Caco-2 (cell line): ENCODE measurements at regions not wholly inside any gene's neighbourhood (a gene's known extent, or its start where the extent isn't known, plus 50 kb on each side); places are given as distances from the start of the nearest gene placed in this dataset.

ENCODE experiments used
- BruUV-seq: library from RNA; stranded (reverse); fragments of 400-500 nt; replicated peaks from 2 replicates; lab custom pipeline; 2021; lab: Mats Ljungman, UMichigan
- CTCF ChIA-PET: fragments of 300-600 bp; sonication (Branson Sonifier 250); formaldehyde crosslinking; loops from one replicate; lab custom pipeline; 2022; ENCODE audit warnings: antibody characterized with exemption; lab: Charles Lee
- POLR2A ChIA-PET: fragments of 300-600 bp; sonication (Branson Sonifier 250); formaldehyde crosslinking; loops from one replicate; lab custom pipeline; 2022; ENCODE audit warnings: antibody characterized with exemption; lab: Charles Lee
- DNase-seq, 2 experiments: peaks; one replicate each; pipeline versions ENCODE4 v3.0.0 to v3.0.0-alpha.2; 2020 to 2022
- H3K27me3 ChIP-seq: replicated peaks from 2 replicates; pipeline ENCODE4 v1.6.0; 2011; ENCODE audit warnings: low read length; ENCODE audit not compliant: control insufficient read depth, insufficient read depth
- H3K36me3 ChIP-seq: 2 replicates; pipeline ENCODE4 v1.5.1; 2011; ENCODE audit warnings: low read length; ENCODE audit not compliant: control insufficient read depth, insufficient read depth
- H3K4me1 ChIP-seq: fragments of 250-450 bp; sonication (Bioruptor Pico); 2 replicates; pipeline ENCODE4 v1.5.1; 2020; ENCODE audit warnings: mild to moderate bottlenecking
- H3K4me3 ChIP-seq: 2 replicates; pipeline ENCODE4 v1.5.1; 2011; ENCODE audit warnings: low read depth, mild to moderate bottlenecking, control low read depth, low read length
- H3K9me3 ChIP-seq: fragments of 250-450 bp; sonication (Bioruptor Pico); 2 replicates; pipeline ENCODE4 v1.5.1; 2020; ENCODE audit warnings: mild to moderate bottlenecking, moderate library complexity
- H3K27ac Mint-ChIP-seq: one replicate; pipeline ENCODE4 v1.8.0; 2022; ENCODE audit warnings: mixed read lengths; ENCODE audit not compliant: unreplicated experiment
- H3K27me3 Mint-ChIP-seq: one replicate; pipeline ENCODE4 v1.8.0; 2022; ENCODE audit warnings: mixed read lengths; ENCODE audit not compliant: insufficient read depth, unreplicated experiment
- H3K36me3 Mint-ChIP-seq: one replicate; pipeline ENCODE4 v1.8.0; 2022; ENCODE audit warnings: mild to moderate bottlenecking, mixed read lengths; ENCODE audit not compliant: insufficient read depth, unreplicated experiment
- H3K4me1 Mint-ChIP-seq: one replicate; pipeline ENCODE4 v1.8.0; 2022; ENCODE audit warnings: low read depth, mixed read lengths; ENCODE audit not compliant: unreplicated experiment
- H3K4me3 Mint-ChIP-seq: one replicate; pipeline ENCODE4 v1.8.0; 2022; ENCODE audit warnings: mild to moderate bottlenecking, moderate library complexity, mixed read lengths; ENCODE audit not compliant: unreplicated experiment
- H3K9me3 Mint-ChIP-seq: one replicate; pipeline ENCODE4 v1.8.0; 2022; ENCODE audit warnings: mixed read lengths; ENCODE audit not compliant: unreplicated experiment
- CTCF ChIP-seq, 2 experiments: fragments of 200-600 bp in 1 of 2; IDR thresholded peaks; 1 replicate in 1 of 2; 2 replicates in 1 of 2; pipeline versions ENCODE4 v1.5.1 to v1.8.0; 2011 to 2022; ENCODE audit warnings: antibody characterized with exemption in 1 of 2, control low read depth in 1 of 2, inconsistent platforms in 1 of 2, low read depth in 1 of 2, low read length in 1 of 2, mild to moderate bottlenecking in 1 of 2, moderate library complexity in 1 of 2; ENCODE audit not compliant: insufficient read depth in 1 of 2, severe bottlenecking in 1 of 2, unreplicated experiment in 1 of 2
- intact Hi-C: fragments of 100-400 bp; cut with micrococcal nuclease; formaldehyde crosslinking; loops from one replicate; pipeline ENCODE4 v1.10.0; 2022; ENCODE audit not compliant: unreplicated experiment

GRCh38 chr22:49639956-49640355 lies 187.7 kb downstream of the BRD1 start:
- no peaks in the 10 kb centered on the region for H3K27me3 Mint-ChIP-seq
- POLR2A ChIA-PET = no interaction called here
- H3K27ac Mint-ChIP-seq = no peak overlapping the region
- intact Hi-C loops = no loop called here
- H3K4me1 Mint-ChIP-seq = no peaks in the 10 kb centered on the region
- Histone ChIP-seq H3K4me1 (no peaks in the 10 kb centered on the region), H3K27me3 (no peaks in the 10 kb centered on the region), H3K4me3 (no peak overlapping the region), H3K36me3 (no peaks in the 10 kb centered on the region), H3K9me3 (no peaks in the 10 kb centered on the region)
- BruUV-seq = no TSS peak
- no peaks in the 10 kb centered on the region for H3K36me3 Mint-ChIP-seq
- no peak overlapping the region for H3K4me3 Mint-ChIP-seq
- CTCF ChIA-PET = no interaction called here
- no peak for DNase-seq
- no peaks in the 10 kb centered on the region for H3K9me3 Mint-ChIP-seq
- no peak for TF ChIP-seq CTCF (IDR thresholded peaks at IDR 0.05; ENCODE audit: insufficient read depth in 1 of 2, low read depth in 1 of 2, low read length in 1 of 2, severe bottlenecking in 1 of 2, unreplicated experiment in 1 of 2)

GRCh38 chr22:49638788-49639187 lies 188.9 kb downstream of the BRD1 start:
- Mint-ChIP-seq H3K27me3 (no peaks in the 10 kb centered on the region), H3K9me3 (no peaks in the 10 kb centered on the region), H3K27ac (no peak overlapping the region), H3K4me3 (no peak overlapping the region), H3K36me3 (no peaks in the 10 kb centered on the region), H3K4me1 (no peaks in the 10 kb centered on the region)
- ChIA-PET POLR2A (no interaction called here), CTCF (no interaction called here)
- no peaks in the 10 kb centered on the region for H3K27me3 ChIP-seq
- no peak for TF ChIP-seq CTCF (IDR thresholded peaks at IDR 0.05; ENCODE audit: insufficient read depth in 1 of 2, low read depth in 1 of 2, low read length in 1 of 2, severe bottlenecking in 1 of 2, unreplicated experiment in 1 of 2)
- intact Hi-C loops = no loop called here
- DNase-seq = no peak
- H3K4me3 ChIP-seq = no peak overlapping the region
- no peaks in the 10 kb centered on the region for H3K9me3 ChIP-seq
- no peaks in the 10 kb centered on the region for H3K36me3 ChIP-seq
- BruUV-seq = no TSS peak
- H3K4me1 ChIP-seq = no peaks in the 10 kb centered on the region

- H3K27me3 Mint-ChIP-seq = no peaks in the 10 kb centered on the region
- Histone ChIP-seq H3K27me3 (no peaks in the 10 kb centered on the region), H3K9me3 (no peaks in the 10 kb centered on the region), H3K4me1 (no peaks in the 10 kb centered on the region), H3K4me3 (no peak overlapping the region), H3K36me3 (no peaks in the 10 kb centered on the region)
- no peaks in the 10 kb centered on the region for H3K4me1 Mint-ChIP-seq
- H3K9me3 Mint-ChIP-seq = no peaks in the 10 kb centered on the region
- TF ChIP-seq CTCF (IDR thresholded peaks at IDR 0.05; ENCODE audit: insufficient read depth in 1 of 2, low read depth in 1 of 2, low read length in 1 of 2, severe bottlenecking in 1 of 2, unreplicated experiment in 1 of 2) = no peak
- no TSS peak for BruUV-seq
- intact Hi-C loops = no loop called here
- H3K4me3 Mint-ChIP-seq = no peak overlapping the region
- no peak overlapping the region for H3K27ac Mint-ChIP-seq
- ChIA-PET POLR2A (no interaction called here), CTCF (no interaction called here)
- H3K36me3 Mint-ChIP-seq = no peaks in the 10 kb centered on the region
- DNase-seq = no peak
Observed at GRCh38 chr22:49638001-49638400, 189.7 kb downstream of the BRD1 start.
